Activated CD4-positive, alpha-beta T cell treated with anti-CD3 and anti-CD28 coated beads, Interleukin-2, amount 50 U/mL, for 16 hours (primary cell): ENCODE measurements at regions not wholly inside any gene's neighbourhood (a gene's known extent, or its start where the extent isn't known, plus 50 kb on each side); places are given as distances from the start of the nearest gene placed in this dataset.
"Not testable (repeated sequence)": the region's sequence is repeated elsewhere in the genome, so short reads cannot be mapped to it uniquely, and the experiment has no call there.

Experiments used
- DNase-seq: peaks from one replicate; pipeline ENCODE4 v3.0.0-alpha.2; 2020

GRCh38 chr7:118420888-118421287 lies 196.4 kb downstream of the ANKRD7 start:
- no peak for DNase-seq

DNA sequence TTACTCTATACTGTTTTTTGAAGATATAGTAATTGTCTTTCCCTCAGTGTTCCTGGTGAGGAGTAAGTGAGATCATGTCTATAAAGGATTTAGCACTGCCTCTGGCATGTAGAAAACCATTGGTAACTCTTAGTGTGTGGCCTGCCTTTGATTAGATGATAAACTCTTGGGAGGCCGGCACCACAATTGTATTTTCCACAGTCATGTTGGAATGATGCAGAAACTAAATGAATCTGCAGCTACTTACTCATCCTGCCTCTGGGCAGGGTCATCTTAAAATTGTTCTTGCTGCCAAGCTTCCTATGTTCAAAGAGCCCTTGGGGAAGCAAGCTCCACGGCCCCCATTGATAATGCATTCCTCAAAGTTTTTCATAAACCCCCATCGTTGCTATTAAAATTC lies 204.6 kb downstream of the ANKRD7 start:
- no peak for DNase-seq

GRCh38 chr7:118436663-118437062 lies 212.2 kb downstream of the ANKRD7 start:
- DNase-seq: no peak

DNA sequence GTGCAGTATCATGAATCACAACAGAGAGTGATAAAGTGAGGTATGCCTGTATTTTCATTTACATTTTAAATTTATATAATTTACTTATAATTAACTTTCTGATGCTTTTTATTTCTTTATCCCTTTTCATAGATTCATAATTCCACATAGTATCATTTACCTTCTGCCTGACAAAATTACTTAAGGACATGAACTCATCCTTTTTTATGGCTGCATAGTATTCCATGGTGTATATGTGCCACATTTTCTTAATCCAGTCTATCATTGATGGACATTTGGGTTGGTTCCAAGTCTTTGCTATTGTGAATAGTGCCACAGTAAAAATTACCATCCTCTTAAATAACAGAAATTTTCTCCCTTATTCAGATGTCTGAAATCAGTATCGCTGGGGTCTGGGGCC lies 224.5 kb downstream of the ANKRD7 start:
- not testable (repeated sequence) for DNase-seq

DNA sequence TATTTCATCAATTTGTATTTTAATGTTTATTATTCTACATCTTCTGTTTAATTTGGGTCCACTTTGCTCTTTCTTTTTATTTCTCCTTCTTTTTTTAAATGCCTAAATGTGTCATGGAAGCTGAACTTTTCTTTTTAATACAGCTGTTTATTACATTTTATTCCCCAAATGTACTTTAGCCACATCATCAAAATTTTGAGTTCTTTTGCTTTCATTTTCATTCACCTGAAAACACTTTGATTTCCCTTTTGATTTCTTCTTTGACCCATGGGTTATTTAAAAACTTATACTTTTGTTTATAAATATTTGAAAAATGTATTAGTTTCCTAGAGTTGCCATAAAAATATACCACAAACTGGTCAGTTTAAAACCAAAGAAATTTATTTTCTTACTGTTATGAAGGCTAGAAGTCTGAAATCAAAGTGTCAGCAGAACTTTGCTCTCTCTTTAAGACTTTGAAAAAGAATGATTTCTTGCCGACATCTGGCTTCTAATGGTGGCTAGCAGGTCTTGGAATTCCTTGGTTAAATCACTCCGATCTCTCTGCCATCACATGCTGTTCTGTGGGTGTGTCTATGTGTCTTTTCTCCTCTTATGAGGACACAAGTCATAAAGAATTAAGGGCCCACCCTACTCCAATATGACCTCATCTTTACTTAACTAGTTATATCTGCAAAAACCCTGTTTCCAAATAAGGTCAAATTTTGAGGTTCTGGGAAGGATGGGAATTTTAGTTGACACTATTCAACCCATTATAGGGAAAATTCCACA lies 225.5 kb downstream of the ANKRD7 start:
- no peak for DNase-seq

DNA sequence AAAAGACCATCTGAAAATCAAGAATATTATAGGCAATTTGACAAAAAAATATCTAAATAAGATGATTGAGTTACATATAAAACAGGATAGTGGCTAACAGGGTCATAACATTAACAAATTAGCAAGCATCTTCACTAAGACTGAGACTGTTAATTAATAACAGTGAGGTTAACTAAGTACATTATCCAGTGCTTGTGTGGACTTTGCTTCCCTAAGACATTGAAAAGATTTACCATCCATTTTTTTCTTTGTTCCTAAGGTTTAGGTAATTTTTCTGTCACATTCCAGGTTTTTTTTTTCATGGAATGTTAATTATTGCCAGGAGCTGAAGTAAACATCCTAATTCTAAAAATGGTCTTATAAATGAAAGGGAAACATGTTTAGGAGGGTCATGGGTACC lies 227.6 kb downstream of the ANKRD7 start:
- no peak for DNase-seq

GRCh38 chr7:118467381-118467780 lies 242.9 kb downstream of the ANKRD7 start:
- no peak for DNase-seq

- DNase-seq: no peak
Measured at GRCh38 chr7:118472581-118472980, 248.1 kb downstream of the ANKRD7 start.

DNA sequence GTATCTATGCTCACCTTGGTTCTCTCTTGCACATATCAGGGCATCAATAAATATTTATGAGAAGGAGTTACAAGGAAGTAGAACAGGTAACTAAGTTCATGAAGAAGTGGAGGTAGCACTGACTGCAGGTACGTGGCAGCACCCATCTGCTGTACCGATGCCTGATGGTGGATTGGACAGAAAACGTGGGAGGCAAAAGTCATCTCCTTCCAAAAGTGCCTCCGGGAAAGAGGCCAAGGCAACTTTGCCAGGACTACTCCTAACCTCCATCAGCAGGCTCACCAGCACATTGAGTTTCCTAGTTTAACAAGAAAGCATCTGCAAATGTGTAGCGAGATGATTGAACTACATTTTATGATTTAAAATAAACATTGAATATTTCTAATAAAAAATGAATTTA lies 248.8 kb downstream of the ANKRD7 start:
- DNase-seq: no peak

DNA sequence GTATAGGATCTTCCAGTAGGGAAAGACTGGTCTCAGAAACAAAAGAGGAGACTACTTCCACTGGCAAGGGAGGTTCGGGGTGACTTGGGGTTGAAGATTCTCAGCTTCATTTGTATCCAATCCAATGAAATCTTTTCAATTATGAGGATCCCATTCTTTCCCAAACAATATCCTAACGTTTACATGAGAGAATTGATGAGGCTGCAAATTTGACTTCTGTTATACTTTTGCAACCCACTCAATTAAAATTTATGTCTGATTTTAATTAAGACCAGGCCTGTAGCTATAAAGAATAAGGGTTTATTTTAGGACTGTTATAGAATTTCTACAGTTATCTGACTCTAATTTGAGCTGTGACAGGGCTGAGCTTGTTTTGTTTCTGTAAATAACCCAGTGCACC lies 251.5 kb downstream of the ANKRD7 start:
- DNase-seq: no peak

DNA sequence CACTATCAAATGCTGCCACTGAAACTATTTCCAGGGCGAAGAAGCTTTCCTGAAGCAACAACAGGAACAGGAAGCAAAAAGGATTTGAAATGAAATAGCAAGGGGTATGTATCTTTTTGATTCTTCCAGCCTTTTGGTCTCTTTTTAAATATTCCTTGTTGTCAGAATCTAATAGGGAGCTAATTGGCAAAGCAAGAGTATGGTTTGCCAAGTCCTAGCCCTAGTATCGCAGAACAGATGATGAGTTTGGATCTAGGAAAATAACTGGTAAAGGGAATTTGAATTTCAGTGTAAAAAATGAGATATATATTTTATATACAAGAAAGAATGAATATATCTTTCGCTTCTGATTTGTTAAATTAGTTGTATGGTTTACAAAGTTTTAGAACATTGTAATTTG lies 252.5 kb downstream of the ANKRD7 start:
- no peak for DNase-seq

GRCh38 chr7:118478236-118478635 lies 253.7 kb downstream of the ANKRD7 start:
- DNase-seq: no peak

GRCh38 chr7:118478931-118479330 lies 254.4 kb downstream of the ANKRD7 start:
- no peak for DNase-seq

GRCh38 chr7:118492466-118492865 lies 268.0 kb downstream of the ANKRD7 start:
- no peak for DNase-seq

DNA sequence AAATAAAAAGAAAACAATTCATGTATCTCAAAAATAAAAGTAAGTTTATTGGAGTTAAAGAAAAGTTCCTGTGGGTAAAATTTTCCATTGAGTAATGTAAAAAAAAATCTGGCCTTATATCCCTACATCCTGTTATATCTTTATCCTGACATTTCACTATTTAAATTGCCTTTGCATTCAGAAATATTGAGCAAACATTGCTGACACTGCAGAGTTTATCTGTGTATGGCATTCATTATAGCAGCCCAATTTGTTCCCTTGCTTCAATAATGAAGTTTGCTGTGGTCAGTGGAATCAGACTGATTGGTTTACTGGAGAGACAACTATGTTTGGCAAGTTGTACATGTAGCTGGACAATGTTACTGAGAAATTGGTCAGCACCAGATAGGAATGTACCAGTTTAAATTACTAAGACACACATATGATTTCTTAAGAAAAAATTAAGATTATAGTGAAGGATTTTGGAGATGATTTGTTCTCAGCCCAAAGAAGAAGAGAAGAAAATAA lies 271.7 kb downstream of the ANKRD7 start:
- no peak for DNase-seq

- DNase-seq: no peak
Measured at GRCh38 chr7:118502235-118502634, 277.7 kb downstream of the ANKRD7 start.

GRCh38 chr7:118511146-118511545 lies 286.6 kb downstream of the ANKRD7 start:
- no peak for DNase-seq

DNA sequence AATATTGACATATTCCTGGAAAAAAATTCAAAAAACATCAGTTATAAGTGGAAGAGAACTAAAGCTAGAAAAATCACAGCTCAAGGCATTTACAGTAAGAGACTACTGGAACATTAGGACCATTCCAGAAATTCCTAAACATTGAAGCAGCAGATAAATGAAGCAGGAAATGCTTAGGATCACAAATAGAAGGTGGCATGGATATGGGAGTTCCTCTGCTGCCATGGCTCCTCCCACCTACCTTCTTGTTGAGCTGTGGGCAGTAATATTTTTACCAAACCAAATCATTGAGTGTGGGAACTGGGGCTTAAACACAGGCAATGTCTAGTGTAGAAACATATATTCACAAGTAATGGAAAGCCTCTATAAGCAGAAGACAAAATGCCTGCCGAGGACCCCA lies 292.8 kb downstream of the ANKRD7 start:
- no peak for DNase-seq

DNA sequence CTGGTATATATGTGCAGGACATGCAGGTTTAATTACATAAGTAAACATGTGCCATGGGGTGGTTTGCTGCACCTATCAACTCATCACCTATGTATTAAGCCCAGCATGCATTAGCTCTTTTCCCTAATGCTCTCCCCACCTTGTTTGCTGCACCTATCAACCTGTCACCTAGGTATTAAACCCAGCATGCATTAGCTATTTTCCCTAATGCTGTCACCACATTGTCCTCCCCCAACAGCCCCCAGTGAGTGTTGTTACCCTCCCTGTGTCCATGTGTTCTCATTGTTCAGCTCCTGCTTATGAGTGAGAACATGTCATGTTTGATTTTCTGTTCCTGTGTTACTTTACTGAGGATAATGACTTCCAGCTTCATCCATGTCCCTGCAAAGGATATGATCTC lies 300.5 kb downstream of the ANKRD7 start:
- DNase-seq: no peak

DNA sequence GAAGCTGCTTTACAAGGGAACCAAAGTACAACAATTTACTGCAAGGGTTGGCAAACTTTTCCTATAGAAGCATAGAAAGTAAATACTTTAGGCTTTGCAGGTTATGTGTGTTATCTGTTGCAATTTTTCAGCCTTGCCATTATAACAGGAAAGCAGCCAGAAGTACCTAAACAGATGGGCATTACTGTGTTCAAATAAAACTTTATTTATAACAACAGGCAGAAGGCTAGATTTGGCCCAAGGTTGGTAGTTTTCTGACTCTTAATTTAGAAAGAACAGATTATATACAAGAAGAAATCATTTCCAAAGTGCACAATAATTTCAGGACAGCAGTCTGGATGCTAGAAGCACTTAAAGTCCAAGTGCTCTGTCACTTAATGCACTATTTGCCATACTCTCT lies 307.1 kb downstream of the ANKRD7 start:
- no peak for DNase-seq

GRCh38 chr7:118559207-118559606 lies 334.7 kb downstream of the ANKRD7 start:
- no peak for DNase-seq

- no peak for DNase-seq
Measured at GRCh38 chr7:118563311-118563710, 338.8 kb downstream of the ANKRD7 start.

- no peak for DNase-seq
Measured at GRCh38 chr7:118572604-118573003, 348.1 kb downstream of the ANKRD7 start.

GRCh38 chr7:118573085-118573484 lies 348.6 kb downstream of the ANKRD7 start:
- no peak for DNase-seq

DNA sequence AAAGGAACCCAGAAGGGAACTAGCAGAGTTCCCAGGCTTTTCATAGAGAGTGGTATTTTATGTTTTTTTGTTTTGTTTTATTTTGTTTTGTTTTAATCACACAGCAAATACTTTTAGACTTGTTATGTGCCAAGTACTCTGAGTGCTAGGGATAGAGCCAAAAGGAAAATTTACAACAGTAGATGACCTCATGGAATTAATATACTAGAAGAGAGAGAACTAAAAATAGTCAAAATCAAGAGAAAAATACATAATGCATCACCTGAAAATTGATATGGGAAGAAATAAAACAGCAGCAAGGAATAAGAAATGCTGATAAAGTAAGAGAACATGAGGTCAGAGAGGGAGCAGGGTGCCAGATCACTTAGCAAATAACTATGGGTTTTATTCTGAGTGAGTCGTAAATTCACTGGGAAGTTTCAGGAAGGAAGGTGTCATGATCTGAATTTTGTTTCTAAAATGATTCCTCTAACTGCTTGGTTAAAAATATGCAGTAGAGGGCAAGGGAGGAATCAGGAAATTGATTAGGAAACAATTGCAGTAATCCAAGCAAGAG lies 351.0 kb downstream of the ANKRD7 start:
- DNase-seq: no peak
